Activated CD4-positive, alpha-beta T cell treated with anti-CD3 and anti-CD28 coated beads, Interleukin-2, Interleukin-6, amounts not matched to agents 100 ng/mL and 50 ng/mL, durations not matched to agents 16 hours and 8 hours (primary cell): ENCODE measurements at regions not wholly inside any gene's neighbourhood (a gene's known extent, or its start where the extent isn't known, plus 50 kb on each side); places are given as distances from the start of the nearest gene placed in this dataset.
"Not testable (repeated sequence)": the region's sequence is repeated elsewhere in the genome, so short reads cannot be mapped to it uniquely, and the experiment has no call there.

Source experiments
- DNase-seq: peaks from one replicate; pipeline ENCODE4 v3.0.0-alpha.2; 2020

GRCh38 chr4:126182786-126183185, 868.0 kb downstream of the FAT4 start:
- no peak for DNase-seq

GRCh38 chr4:126183206-126183605, 868.5 kb downstream of the FAT4 start:
- DNase-seq = no peak

- DNase-seq = no peak
Observed at GRCh38 chr4:126191536-126191935, 876.8 kb downstream of the FAT4 start.

DNA sequence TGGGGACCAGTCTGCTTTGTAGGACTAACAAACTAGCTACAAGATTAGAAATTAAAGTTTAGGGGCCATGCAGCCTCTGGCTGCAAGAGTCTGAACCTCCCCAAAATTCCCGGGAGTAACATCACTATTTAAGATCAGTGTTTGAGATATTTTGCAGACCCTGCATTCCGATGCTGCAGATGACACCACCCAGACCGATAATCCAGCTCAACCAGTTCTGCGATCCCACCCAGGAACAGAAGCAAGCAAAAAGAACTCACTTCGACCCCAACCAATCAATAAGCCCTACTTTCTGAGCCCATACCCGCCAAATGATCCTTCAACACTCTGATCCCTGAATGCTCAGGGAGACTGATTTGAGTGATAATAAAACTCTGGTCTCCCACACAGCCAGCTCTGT, 877.8 kb downstream of the FAT4 start:
- no peak for DNase-seq

GRCh38 chr4:126201251-126202138, 886.7 kb downstream of the FAT4 start:
- DNase-seq = not testable (repeated sequence)

- DNase-seq = no peak
Observed at GRCh38 chr4:126202226-126202625, 887.5 kb downstream of the FAT4 start.

GRCh38 chr4:126207910-126208309, 893.2 kb downstream of the FAT4 start:
- DNase-seq = no peak

GRCh38 chr4:126209147-126209546, 894.4 kb downstream of the FAT4 start:
- no peak for DNase-seq

DNA sequence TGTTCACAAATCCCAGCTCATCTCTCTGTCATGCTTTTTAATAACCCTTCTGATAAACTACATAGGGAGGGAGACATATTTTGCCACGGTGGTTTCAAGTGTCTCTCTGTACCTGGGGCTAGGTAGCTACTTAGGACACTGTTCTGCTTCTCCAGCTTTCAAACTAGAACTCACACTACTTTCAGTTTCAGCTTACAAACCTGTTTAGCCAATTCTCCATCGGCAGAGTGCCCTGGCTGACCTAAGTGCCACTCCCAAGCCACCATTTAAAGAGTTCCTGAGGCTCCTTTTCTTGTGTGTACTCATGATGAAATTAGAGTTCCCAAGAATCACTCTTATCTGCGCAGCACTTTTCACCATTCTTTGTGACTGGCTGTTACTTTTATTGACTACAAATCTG, 899.2 kb downstream of the FAT4 start:
- DNase-seq = no peak

DNA sequence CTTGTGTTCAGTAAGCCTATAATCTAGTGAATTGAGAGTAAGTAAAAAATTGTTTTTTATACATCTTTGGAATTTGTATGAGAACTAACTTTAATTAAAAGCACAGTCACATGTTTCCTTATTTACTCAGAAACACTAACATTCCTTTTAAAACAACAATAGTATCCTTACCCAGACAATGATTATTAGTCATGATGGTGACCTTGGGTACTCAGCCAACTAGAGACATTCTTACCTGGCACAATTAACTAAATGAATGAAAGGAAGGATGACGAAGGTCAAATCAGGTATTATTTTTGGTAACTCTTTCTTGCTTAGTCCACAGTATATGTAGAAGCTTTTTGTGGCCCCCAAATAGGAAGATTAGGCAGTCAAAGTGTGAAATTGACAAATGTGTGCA, 901.0 kb downstream of the FAT4 start:
- no peak for DNase-seq

DNA sequence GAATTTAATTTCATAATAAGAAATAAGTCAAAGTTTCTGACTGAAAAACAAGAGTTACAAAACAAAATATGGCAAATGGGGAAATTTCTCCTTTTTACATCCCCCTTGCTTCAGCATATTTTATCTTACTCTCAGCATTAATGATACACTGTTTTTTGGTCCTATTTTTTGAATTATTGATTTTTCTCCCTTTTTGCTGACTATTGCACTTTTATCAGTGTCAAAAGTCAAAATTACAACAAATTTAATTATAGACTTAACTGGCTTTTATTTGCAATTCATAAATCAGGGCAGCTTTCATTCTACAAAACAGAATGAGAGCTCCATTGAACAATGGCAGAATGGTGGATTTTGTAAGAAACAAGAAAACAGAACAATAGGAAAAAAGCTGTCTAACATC, 901.9 kb downstream of the FAT4 start:
- DNase-seq = no peak

- no peak for DNase-seq
Observed at GRCh38 chr4:126221282-126221681, 906.5 kb downstream of the FAT4 start.

DNA sequence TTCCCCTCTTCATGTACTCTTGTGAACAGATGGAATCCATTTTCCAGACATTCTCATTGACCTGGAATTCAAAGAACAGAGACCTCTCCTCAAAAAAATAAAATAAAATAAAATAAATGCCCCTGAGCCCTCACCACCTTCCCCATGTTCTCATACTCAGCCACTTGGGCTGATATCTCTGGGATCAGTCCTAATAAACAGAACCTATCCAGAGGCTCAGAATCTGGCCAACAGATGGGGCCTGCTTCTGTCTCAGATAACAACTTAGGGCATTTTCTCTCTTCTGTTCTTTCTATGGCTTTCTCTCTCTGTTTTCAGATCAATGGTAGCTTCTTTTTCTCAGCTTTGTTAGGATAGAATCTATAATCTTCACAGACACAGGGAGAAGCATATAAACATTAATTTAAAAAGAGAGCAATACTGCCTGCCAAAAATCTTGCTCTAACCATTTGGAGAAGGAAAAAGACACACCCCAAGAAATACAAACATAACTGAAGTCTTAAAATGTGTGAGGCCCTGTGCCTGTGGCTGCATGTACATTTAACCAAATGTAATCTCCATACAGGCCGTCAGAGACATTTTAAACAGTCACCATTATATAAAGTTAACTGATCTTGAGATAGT, 907.1 kb downstream of the FAT4 start:
- DNase-seq = no peak

DNA sequence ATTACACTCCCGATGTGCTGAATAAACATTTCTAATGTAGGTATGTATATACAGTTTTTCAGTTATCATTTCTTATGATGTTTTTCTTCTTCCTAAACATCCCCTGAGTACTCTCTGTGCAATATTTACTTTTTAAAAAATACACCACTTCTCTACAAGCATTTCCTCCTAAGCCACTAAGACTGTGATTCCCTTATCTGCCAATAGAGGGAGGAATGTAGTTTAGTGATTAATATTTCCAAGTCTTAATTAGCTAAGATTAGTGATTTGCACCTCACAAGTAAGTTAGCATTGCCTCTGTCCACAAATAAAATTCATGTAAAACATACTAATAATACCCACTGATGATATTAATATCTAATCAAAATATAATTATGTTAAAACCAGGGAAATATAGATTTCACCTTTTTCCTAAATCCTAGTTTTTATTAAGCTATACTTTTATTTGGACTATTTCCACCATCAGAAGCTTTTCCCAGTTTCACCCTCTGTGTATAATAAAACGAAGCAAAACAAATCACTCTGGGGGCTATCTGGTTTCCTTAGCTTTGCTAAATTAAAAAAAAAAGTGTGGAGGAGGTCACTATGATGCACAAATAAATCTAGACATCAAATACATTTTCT, 909.1 kb downstream of the FAT4 start:
- DNase-seq = peak; percentile 1

GRCh38 chr4:126227428-126227827, 912.7 kb downstream of the FAT4 start:
- no peak for DNase-seq

DNA sequence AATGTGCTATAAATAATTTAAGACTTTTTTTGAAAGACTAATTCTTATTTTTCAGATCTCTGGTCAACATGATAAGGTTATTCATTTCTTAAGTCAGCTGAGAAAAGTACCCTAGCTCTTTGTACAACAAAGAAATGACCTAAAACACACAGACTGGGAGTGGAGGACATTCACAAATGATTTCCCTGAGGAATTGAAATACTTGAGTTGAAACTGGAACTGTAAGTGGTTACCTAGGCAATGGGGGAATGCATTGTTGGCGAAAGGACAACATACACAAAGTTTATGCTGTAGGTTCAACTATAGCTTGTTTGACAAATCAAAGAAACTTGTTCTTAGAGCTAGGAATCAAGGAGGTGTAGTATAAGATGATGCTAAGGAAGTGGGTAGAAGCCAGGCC, 915.5 kb downstream of the FAT4 start:
- DNase-seq = no peak

- no peak for DNase-seq
Observed at GRCh38 chr4:126233483-126233882, 918.7 kb downstream of the FAT4 start.

DNA sequence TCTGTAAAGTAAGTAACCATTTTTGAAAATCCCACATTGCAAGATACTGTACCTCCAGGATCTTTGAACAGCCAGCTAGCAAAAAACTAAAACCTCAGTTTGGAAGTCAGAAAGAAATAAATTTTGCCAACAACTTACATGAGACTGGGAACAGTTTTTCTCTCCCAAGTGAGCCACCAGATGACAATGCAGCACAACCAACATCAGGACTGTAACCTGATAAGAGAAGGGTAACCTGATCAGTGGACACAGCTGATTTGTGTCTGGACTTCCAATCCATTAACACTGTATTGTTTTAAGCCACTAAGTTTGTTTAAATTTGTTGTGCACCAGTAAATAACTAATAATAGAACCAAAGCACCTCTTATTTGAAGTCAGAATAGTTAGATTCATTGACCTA, 923.3 kb downstream of the FAT4 start:
- no peak for DNase-seq

DNA sequence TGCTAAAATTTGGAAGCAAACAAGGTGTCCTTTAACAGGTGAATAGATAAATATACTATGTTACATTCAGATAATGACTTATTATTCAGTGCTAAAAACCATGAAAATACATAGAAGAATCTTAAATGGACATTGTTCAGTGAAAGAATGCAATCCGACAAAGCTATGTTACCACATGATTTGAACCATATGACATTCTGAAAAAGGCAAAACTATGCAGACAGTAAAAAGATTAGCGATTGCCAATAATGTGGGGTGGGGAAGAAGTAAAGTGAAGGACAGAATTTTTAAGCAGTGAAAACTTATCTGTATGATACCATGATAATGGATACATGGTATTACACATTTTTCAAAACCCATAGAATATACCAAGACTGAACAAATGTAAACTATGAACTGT, 926.9 kb downstream of the FAT4 start:
- no peak for DNase-seq

- DNase-seq = no peak
Observed at GRCh38 chr4:126242679-126243390, 928.1 kb downstream of the FAT4 start.

DNA sequence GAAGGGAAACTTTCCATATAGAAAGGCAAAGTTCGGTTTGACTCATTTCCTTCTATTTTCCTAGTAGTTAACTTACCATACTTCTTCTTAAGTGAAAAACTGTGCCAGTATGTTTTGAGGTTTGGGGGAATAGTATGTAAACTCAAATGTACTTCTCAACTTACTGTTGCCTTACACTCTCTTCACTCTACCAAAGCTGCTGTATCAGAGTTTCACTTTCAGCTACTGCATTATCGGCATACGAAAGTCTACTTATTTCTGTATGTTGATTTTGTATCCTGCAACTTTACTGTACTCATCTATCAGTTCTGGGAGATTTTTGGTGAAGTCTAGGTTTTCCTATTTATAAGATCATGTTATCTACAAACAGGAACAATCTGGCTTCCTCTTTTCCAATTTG, 932.7 kb downstream of the FAT4 start:
- no peak for DNase-seq

GRCh38 chr4:126250006-126250405, 935.3 kb downstream of the FAT4 start:
- no peak for DNase-seq

DNA sequence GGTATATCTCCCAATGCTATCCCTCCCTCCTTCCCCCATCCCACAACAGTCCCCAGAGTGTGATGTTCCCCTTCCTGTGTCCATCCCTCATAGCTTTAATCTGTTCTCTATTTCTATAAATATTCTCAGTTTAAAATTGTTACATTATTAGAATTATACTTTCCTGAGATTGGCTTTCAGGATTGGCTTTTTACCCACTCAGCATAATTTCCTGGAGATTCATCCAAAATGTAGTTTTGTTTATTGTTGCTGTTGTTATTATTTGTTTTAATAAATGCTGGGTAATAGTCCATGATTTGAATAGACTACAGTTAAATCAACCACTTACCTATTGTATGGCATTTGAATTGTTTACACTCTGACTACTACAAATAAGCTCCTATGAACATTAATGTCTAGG, 936.4 kb downstream of the FAT4 start:
- DNase-seq = no peak
